SK-N-SH (cell line): ENCODE measurements at regions not wholly inside any gene's neighbourhood (a gene's known extent, or its start where the extent isn't known, plus 50 kb on each side); places are given as distances from the start of the nearest gene placed in this dataset.

Source experiments
- RFX5 ChIP-seq: IDR thresholded peaks from 2 replicates; pipeline ENCODE4 v1.6.1; 2012; ENCODE audit warnings: mild to moderate bottlenecking, improper control_type of control experiment, low read length
- TF ChIP-seq, protein P1 (sequence below): fragments of 200-600 bp; sonication (generic); IDR thresholded peaks from 2 replicates; pipeline ENCODE4 v1.6.1; 2017; ENCODE audit warnings: antibody characterized with exemption, mild to moderate bottlenecking, moderate library complexity

DNA sequence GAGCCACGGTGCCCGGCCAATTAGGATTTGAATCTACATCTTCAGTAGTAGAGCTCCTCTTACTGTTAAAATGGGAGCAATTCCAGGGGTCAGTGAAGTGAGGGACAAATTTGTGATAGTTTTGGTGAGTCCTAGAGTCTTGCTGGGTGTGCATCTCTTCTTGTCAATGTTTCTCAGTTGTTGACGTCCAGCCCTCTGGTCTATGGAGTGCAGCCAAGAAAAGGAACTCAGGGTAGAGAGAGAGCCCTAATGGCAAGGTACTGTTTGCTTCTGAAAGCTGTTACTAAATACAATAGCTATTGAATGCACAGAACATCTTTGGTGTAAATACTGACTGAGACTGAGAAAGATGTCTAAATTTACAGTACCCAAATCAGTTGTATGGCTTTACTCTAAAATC, 282.5 kb upstream of the SALL1 start:
- no peak for TF ChIP-seq RFX5
- TF ChIP-seq, protein P1, sequence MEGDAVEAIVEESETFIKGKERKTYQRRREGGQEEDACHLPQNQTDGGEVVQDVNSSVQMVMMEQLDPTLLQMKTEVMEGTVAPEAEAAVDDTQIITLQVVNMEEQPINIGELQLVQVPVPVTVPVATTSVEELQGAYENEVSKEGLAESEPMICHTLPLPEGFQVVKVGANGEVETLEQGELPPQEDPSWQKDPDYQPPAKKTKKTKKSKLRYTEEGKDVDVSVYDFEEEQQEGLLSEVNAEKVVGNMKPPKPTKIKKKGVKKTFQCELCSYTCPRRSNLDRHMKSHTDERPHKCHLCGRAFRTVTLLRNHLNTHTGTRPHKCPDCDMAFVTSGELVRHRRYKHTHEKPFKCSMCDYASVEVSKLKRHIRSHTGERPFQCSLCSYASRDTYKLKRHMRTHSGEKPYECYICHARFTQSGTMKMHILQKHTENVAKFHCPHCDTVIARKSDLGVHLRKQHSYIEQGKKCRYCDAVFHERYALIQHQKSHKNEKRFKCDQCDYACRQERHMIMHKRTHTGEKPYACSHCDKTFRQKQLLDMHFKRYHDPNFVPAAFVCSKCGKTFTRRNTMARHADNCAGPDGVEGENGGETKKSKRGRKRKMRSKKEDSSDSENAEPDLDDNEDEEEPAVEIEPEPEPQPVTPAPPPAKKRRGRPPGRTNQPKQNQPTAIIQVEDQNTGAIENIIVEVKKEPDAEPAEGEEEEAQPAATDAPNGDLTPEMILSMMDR: no peak
